Osteocyte (in vitro differentiated cells): ENCODE measurements at regions not wholly inside any gene's neighbourhood (a gene's known extent, or its start where the extent isn't known, plus 50 kb on each side); places are given as distances from the start of the nearest gene placed in this dataset.
"Not testable (repeated sequence)": the region's sequence is repeated elsewhere in the genome, so short reads cannot be mapped to it uniquely, and the experiment has no call there.

Source experiments
- DNase-seq: peaks from one replicate; pipeline ENCODE4 v3.0.0; 2021; ENCODE audit warnings: mixed read lengths; ENCODE audit not compliant: unreplicated experiment; ENCODE audit errors: extremely low spot score
- H3K27ac Mint-ChIP-seq: one replicate; pipeline ENCODE4 v1.8.0; 2021; ENCODE audit warnings: mild to moderate bottlenecking, mixed read lengths; ENCODE audit not compliant: unreplicated experiment
- H3K27me3 Mint-ChIP-seq: one replicate; pipeline ENCODE4 v1.8.0; 2021; ENCODE audit warnings: mixed read lengths; ENCODE audit not compliant: unreplicated experiment
- H3K36me3 Mint-ChIP-seq: one replicate; pipeline ENCODE4 v1.8.0; 2021; ENCODE audit warnings: mixed read lengths; ENCODE audit not compliant: unreplicated experiment
- H3K4me1 Mint-ChIP-seq: one replicate; pipeline ENCODE4 v1.8.0; 2021; ENCODE audit warnings: mixed read lengths; ENCODE audit not compliant: unreplicated experiment
- H3K4me3 Mint-ChIP-seq: one replicate; pipeline ENCODE4 v1.8.0; 2021; ENCODE audit warnings: mild to moderate bottlenecking, moderate library complexity, mixed read lengths; ENCODE audit not compliant: unreplicated experiment
- H3K9me3 Mint-ChIP-seq: one replicate; pipeline ENCODE4 v1.8.0; 2021; ENCODE audit warnings: mixed read lengths; ENCODE audit not compliant: unreplicated experiment
- TF ChIP-seq, protein P1 (sequence below): fragments of 200-600 bp; sonication (generic); IDR thresholded peaks from 2 replicates; pipeline ENCODE4 v1.5.0; 2021; ENCODE audit warnings: antibody characterized with exemption, mild to moderate bottlenecking, moderate library complexity

DNA sequence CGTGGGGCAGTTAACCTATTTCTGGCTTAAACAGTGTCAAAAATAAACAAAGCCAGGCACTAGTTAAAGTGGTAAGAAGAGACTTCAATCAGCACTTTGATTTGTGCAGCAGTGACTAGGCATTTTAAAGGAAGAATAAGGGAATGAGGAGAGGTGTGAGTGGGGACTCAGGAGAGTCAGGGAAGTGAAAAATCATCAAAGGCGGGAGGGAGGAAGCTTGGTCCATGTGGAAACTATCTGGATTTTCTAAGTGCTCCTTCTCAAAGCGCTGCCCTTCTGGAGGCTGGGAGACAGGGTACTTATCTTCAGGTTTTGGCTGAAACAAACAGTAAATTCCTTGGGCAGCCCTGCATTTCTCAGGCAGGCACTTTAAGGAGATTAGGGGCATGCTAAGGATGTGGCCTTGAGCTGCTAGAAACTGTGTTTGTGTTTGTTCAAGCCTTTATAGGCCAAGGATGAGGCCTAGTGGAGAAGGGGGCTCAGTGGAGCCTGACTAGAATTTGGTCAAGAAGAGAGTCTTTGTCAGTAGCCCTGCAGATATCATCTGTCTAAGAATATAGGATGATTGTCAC, 486.5 kb downstream of the SIPA1L2 start:
- Mint-ChIP-seq H3K27ac (peak overlapping the region; percentile 74), H3K27me3 (no peaks in the 10 kb centered on the region), H3K9me3 (no peaks in the 10 kb centered on the region), H3K4me3 (no peak overlapping the region), H3K36me3 (no peaks in the 10 kb centered on the region), H3K4me1 (peaks cover 25% of the 10 kb centered on the region)
- DNase-seq: no peak
- TF ChIP-seq, protein P1, sequence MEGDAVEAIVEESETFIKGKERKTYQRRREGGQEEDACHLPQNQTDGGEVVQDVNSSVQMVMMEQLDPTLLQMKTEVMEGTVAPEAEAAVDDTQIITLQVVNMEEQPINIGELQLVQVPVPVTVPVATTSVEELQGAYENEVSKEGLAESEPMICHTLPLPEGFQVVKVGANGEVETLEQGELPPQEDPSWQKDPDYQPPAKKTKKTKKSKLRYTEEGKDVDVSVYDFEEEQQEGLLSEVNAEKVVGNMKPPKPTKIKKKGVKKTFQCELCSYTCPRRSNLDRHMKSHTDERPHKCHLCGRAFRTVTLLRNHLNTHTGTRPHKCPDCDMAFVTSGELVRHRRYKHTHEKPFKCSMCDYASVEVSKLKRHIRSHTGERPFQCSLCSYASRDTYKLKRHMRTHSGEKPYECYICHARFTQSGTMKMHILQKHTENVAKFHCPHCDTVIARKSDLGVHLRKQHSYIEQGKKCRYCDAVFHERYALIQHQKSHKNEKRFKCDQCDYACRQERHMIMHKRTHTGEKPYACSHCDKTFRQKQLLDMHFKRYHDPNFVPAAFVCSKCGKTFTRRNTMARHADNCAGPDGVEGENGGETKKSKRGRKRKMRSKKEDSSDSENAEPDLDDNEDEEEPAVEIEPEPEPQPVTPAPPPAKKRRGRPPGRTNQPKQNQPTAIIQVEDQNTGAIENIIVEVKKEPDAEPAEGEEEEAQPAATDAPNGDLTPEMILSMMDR: no peak

DNA sequence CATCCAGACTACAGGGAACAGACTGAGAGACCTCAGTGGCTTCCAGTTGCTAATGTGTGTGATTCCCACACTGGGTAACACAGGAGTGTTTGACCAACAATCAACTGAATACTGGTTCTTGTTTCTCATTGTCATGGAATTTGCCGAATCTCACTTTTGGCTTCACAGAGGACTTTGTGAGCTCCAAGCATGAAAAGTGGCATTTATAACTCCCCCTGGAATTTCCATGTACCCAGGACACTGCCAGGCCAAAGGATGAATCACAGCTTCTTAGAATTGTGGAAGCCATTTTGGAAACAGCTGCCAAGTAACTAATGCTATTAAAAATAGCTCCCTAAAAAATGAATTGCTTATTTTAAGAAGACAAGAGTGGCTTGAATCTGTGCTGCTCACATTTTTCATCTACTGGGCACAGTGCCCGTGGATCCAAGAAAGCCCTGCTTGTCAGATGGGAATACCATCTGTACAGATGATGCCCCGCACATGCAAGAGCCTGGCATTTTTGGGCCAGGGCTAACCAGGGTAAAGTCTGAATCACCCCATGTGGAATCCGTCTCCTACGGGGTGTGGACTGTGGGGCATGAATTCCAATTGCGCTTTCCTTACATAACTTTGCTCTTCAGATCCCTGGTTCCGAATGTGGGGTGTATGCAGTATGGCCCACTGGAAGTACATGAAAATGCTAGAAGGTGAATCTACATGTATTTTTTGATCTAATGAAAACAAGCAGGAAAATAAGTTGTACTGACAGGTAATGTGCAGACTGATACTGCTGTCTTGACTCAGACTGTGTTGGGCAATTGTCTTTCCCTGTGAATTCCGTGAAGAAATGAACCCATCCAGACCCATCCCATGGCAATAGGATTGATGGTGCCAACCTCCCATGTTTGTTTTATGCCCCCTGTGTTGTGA, 487.3 kb downstream of the SIPA1L2 start:
- Mint-ChIP-seq H3K27ac (peak overlapping the region; percentile 74), H3K27me3 (no peaks in the 10 kb centered on the region), H3K4me1 (peaks cover 25% of the 10 kb centered on the region), H3K4me3 (no peak overlapping the region), H3K9me3 (no peaks in the 10 kb centered on the region), H3K36me3 (no peaks in the 10 kb centered on the region)
- DNase-seq: no peak
- TF ChIP-seq, protein P1: no peak

DNA sequence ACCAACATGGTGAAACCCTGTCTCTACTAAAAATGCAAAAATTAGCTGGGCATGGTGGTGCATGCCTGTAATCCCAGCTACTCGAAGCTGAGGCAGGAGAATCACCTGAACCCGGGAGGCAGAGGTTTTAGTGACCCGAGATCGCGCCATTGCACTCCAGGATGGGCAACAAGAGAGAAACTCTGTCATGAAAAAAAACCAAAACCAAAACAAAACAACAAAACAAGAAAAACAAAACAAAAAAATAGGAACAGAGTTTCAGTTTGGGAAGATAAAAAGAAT, 488.8 kb downstream of the SIPA1L2 start:
- H3K36me3 Mint-ChIP-seq, H3K27me3 Mint-ChIP-seq, H3K9me3 Mint-ChIP-seq, DNase-seq, H3K4me3 Mint-ChIP-seq, H3K27ac Mint-ChIP-seq: not testable (repeated sequence)
- peaks cover 25% of the 10 kb centered on the region for H3K4me1 Mint-ChIP-seq

DNA sequence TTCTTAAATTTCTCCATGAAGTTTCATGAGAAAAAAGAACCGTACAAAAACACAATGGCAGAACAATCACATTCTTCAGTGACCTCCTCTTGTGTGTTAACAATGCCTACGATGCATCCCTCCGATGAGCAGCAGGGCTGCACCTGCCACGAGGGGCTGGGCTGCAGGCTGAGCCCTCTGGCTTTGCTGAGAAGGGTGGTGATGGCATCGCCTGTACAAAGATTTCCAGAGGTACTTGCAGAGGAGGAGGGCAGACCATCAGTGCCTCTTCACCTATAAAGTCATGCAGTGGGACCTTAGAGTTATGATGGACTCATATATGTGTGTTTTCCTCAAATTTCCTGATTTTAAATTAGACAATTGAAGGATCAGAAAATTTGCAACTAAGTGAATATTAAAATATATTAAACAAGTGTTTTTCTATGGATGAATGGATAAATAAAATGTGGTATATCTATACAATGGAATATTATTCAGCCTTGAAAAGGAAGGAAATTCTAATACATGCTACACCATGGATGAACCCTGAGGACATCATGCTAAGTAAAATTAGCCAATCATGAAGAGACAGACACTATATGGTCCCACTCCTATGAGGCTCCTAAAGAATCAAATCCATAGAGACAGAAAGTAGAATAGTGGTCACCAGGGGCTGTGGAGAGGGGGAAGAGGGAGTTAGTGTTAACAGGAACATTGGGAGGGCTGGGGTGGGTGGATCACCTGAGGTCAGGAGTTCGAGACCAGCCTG, 489.3 kb downstream of the SIPA1L2 start:
- no peak overlapping the region for H3K27ac Mint-ChIP-seq
- H3K4me3 Mint-ChIP-seq: no peak overlapping the region
- no peaks in the 10 kb centered on the region for H3K9me3 Mint-ChIP-seq
- TF ChIP-seq, protein P1: no peak
- no peak for DNase-seq
- peaks cover 3% of the 10 kb centered on the region for H3K36me3 Mint-ChIP-seq
- peaks cover 25% of the 10 kb centered on the region for H3K4me1 Mint-ChIP-seq
- no peaks in the 10 kb centered on the region for H3K27me3 Mint-ChIP-seq

DNA sequence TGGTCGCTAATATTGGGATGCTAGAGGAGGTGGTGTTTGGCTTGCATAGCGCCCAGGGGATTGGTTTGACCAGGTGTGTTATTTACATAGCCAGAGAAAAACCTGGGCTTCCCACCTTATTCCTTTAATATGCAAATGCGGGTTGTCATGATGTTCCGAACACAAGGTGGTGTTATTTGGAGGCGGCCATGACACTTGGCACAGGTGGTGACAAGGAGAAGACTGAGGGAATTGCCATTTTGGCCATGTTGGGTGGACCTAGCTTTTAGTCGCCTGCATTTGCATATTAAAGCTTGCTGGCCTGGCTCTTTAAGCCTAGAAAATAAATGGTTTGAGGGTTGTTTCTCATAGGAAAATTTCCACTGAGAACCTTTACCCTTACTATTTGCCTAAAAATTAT, 490.5 kb downstream of the SIPA1L2 start:
- Mint-ChIP-seq H3K36me3 (peaks cover 3% of the 10 kb centered on the region), H3K4me1 (peaks cover 25% of the 10 kb centered on the region), H3K27ac (no peak overlapping the region), H3K27me3 (no peaks in the 10 kb centered on the region), H3K4me3 (no peak overlapping the region), H3K9me3 (no peaks in the 10 kb centered on the region)
- TF ChIP-seq, protein P1: no peak
- DNase-seq: no peak
